Inferior parietal cortex (tissue), 1 donor: ENCODE measurements at regions not wholly inside any gene's neighbourhood (a gene's known extent, or its start where the extent isn't known, plus 50 kb on each side); places are given as distances from the start of the nearest gene placed in this dataset.
"Not testable (repeated sequence)": the region's sequence is repeated elsewhere in the genome, so short reads cannot be mapped to it uniquely, and the experiment has no call there.

Source experiments
- DNase-seq: peaks from one replicate; pipeline ENCODE4 v3.0.0-alpha.2; 2016; ENCODE audit errors: extremely low spot score

DNA sequence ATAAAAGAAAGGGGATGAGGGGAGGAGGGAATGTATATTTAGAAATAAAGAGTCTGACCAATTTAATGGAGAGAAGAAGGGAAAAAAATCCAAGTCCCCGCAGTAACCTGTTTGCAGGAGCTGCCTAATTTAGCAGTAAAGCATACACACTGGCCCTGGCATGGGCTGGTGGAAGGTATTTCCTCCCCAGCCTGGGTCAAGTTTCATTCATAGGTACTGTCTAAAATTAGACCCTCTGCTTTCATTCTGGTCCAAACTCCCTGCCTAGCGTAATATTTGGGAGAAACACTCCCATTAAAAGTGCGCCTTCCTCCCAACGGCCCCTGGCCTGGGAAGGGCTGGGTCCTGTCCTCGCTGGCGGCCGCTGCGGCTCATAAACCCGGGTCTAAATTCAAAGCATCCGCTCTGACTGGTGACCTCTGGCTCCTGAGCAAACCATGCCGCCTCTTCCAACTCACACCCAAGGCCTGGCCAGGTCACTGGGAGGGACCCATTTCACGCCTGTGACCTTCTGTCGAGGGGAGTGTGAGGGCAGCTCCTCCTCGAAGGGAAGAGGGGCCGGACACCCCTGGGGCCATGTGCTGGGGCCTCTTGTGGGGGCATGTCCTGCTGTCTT lies 123.2 kb downstream of the FGF18 start:
- no peak for DNase-seq

GRCh38 chr5:171543148-171543815 lies 123.8 kb downstream of the FGF18 start:
- no peak for DNase-seq

- DNase-seq: no peak
Observed at GRCh38 chr5:171544913-171545765, 125.7 kb downstream of the FGF18 start.

DNA sequence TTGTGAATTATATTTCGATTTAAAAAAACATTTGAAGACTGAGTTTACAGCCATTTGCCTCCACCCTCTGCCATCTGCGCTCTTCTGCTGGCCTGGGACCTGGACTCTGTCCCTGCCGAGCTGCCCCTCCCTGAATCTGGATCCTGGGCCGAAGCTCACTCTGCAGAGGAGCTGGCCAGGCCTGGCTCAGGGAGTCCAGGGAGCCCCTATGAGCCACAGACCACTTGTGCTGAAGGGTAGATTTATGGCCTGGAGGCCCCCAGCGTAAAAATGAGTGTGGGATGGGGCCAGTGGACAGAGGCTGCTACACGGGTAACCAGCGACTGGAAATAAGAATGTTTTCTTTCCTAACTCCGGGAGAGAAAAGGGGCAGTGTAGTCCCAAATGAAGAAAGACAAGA lies 129.8 kb downstream of the FGF18 start:
- no peak for DNase-seq

GRCh38 chr5:171553817-171554216 lies 134.4 kb downstream of the FGF18 start:
- DNase-seq: not testable (repeated sequence)

GRCh38 chr5:171555160-171555559 lies 135.7 kb downstream of the FGF18 start:
- DNase-seq: no peak

DNA sequence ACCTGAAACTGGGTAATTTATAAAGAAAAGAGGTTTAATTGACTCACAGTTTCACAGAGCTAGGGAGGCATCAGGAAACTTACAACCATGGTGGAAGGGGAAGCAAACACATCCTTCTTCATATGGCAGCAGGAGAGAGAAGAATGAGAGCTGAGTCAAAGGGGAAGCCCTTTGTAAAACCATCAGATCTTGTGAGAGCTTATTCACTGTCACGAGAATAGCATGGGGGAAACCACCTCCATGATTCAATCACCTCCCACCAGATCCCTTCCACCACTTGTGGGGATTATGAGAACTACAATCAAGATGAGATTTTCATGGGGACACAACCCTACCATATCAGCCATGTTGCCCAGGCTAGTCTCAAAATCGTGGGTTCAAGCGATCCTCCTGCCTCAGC lies 143.4 kb downstream of the FGF18 start:
- no peak for DNase-seq

- DNase-seq: no peak
Observed at GRCh38 chr5:171568389-171568788, 148.9 kb downstream of the FGF18 start.

- no peak for DNase-seq
Observed at GRCh38 chr5:171569065-171569712, 149.7 kb downstream of the FGF18 start.

- DNase-seq: no peak
Observed at GRCh38 chr5:171570244-171570825, 150.9 kb downstream of the FGF18 start.

DNA sequence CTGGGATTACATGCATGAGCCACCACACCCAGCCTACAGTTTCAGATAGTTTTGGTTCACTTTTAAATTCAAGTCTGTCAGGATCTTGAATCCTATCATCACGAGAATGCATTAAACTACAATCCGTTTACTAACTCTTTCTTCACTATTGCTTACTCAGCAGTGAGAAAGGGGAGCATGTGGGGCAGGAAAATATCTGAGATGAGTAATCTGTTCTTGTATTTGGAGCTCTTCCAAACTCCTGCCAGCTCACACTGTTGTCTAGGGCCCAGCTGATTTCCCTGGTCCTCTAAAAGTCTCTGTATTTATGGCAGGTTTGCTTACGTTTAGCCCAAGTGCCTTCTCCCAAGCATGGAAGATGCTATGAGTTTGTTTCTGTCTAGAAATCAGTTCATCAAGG lies 152.2 kb downstream of the FGF18 start:
- no peak for DNase-seq

GRCh38 chr5:171573021-171573420 lies 153.6 kb downstream of the FGF18 start:
- DNase-seq: no peak

GRCh38 chr5:171573451-171574225 lies 154.2 kb downstream of the FGF18 start:
- no peak for DNase-seq

DNA sequence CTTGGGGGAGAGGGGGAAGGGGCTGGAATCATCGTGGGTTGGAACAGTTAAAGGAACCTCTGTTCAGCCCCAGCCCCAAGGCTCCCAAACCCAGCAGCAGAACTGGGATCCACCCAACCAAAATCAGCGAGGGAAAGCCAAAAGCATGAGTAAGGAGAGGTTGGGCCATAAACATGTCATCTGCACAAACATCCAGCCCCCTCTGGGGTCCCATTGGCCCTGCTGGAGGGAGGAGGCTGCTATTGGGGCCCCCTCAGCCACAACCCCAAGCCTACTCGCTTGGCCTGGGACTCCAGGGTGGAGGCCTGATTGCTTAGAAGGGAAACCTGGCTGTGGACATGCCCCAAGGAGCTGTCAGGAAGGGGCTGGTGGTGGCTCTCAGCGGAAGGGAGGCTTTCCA lies 154.9 kb downstream of the FGF18 start:
- no peak for DNase-seq

GRCh38 chr5:171575386-171575785 lies 155.9 kb downstream of the FGF18 start:
- no peak for DNase-seq

DNA sequence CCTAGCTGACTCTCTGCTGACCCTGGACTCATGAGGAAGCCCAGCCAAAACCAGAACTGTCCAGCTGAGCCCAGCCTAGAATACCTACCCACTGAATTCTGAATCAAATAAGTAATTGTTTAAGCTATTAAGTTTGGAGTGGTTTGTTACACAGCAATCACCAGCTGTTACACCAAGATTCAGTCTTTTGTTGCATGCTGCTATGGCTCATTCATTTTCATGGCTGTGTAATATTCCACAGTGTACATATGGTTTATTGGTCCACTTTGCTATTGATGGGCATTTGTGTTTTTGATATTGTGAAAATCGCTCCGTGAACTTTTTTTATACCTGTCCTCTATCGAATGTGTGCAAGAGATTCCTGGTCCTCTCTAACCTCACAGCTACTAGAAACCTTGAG lies 156.4 kb downstream of the FGF18 start:
- no peak for DNase-seq

DNA sequence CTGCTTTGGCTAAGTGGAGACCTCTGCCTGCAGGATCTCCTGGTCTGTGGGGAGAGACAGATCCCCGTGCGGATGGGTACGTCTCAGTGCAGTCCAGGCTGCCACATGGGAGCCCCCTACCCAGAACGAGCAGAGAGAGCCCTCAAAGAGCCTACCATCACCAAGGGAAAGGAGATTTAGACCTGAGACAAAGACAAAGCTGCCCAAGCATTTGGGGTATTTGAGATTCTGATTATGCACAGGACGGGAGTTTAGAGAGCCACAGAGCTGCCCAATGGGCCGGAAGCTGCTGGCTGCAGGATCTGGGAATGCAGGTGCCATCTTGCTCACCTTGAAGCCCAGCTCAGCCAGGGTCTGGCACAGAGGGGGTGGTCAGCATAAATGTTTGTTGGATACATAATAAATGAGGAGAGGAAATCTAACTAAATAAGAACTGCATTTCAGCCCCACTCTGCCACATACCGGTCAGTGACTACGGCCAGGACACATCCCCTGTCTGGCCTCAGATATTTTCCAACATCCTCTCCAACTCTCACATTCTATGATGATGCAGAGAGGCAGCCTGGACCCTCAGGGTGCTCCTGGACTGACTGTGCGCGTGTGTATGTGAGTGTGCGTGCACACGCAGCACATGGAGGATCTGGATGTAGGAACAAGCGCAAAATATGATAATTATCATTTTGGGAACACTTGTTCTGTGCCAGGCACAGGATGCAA lies 157.8 kb downstream of the FGF18 start:
- no peak for DNase-seq

DNA sequence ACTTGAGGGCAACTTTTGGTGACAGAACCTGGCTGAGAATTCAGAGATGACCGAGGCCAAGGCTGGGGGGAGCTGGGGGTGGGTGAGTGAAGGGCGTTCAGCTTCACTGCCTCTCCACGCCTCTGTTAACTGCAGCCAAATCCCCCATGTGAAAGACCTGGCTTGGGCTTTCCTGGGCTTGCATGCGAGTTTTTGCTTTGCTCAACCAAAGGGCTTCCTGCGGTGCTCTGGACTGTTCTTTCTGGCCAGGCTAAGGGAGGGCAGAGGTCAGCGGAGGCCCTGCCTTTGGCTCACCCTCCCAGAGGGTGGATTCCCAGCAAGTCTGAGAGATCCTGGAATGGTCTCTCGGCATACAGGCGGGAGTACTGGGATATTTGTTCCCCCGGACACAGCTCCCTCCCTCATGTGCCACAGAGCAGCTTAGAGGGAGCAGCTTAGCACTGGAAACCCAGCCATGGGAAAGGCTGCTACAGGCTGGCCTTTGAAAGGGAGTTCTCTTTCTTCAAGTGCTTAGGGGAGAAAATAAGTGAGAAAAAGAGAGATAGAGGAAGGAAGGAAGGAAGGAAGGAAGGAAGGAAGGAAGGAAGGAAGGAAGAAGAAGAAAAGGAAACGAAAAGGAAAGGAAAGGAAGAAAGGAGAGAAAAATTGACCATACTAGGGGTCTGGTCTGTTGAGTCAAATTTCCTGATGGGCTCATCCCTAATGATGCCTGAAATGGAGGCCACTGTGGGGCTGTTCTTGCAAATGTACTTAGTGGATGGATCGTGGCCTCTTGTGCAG lies 158.8 kb downstream of the FGF18 start:
- no peak for DNase-seq

DNA sequence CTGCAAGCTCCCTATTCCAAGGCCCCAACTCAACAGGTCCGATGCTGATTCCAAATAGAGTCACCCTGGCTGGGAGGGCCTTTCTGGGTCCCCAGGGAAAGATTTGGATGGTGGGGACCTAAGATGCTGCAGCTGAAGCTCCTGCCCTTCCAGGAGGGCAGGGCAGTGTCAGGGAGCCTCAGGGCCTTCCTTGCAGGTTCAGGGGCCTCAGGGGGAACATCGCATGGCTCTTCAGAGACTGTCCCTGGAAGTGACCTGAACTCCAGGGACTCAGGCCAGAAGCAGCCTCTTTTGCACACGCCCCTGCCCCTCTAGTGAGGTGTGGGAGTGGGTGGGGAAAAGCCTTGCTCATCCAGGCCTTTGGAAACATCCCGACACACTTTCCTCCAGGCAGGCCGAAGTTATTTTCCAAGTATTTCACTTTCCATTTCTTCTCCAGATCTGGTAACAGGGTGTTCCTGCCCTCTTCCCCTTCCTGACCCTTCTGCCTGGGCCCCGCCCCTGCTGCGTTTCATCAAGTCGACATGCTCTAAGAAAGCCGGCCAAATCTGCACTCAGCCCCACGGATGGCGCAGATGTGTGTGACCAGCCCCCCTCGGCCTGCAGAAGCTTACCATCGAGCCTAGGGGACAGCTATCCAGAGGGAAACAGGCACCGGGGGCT lies 159.5 kb downstream of the FGF18 start:
- no peak for DNase-seq
